ENCODE measurements at regions not wholly inside any gene's neighbourhood (a gene's known extent, or its start where the extent isn't known, plus 50 kb on each side); places are given as distances from the start of the nearest gene placed in this dataset.

GRCh38 chr5:105812304-105812703 is 1858.4 kb downstream of the EFNA5 start:
- TF ChIP-seq RAD21 (IDR thresholded peaks at IDR 0.05; ENCODE audit: low read depth), result no peak
- TF ChIP-seq, protein P1, sequence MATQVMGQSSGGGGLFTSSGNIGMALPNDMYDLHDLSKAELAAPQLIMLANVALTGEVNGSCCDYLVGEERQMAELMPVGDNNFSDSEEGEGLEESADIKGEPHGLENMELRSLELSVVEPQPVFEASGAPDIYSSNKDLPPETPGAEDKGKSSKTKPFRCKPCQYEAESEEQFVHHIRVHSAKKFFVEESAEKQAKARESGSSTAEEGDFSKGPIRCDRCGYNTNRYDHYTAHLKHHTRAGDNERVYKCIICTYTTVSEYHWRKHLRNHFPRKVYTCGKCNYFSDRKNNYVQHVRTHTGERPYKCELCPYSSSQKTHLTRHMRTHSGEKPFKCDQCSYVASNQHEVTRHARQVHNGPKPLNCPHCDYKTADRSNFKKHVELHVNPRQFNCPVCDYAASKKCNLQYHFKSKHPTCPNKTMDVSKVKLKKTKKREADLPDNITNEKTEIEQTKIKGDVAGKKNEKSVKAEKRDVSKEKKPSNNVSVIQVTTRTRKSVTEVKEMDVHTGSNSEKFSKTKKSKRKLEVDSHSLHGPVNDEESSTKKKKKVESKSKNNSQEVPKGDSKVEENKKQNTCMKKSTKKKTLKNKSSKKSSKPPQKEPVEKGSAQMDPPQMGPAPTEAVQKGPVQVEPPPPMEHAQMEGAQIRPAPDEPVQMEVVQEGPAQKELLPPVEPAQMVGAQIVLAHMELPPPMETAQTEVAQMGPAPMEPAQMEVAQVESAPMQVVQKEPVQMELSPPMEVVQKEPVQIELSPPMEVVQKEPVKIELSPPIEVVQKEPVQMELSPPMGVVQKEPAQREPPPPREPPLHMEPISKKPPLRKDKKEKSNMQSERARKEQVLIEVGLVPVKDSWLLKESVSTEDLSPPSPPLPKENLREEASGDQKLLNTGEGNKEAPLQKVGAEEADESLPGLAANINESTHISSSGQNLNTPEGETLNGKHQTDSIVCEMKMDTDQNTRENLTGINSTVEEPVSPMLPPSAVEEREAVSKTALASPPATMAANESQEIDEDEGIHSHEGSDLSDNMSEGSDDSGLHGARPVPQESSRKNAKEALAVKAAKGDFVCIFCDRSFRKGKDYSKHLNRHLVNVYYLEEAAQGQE (IDR thresholded peaks at IDR 0.05; ENCODE audit: low read depth), result no peak
- TF ChIP-seq, protein P2, sequence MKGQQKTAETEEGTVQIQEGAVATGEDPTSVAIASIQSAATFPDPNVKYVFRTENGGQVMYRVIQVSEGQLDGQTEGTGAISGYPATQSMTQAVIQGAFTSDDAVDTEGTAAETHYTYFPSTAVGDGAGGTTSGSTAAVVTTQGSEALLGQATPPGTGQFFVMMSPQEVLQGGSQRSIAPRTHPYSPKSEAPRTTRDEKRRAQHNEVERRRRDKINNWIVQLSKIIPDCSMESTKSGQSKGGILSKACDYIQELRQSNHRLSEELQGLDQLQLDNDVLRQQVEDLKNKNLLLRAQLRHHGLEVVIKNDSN (IDR thresholded peaks at IDR 0.05), result no peak
- TF ChIP-seq EGR1 (IDR thresholded peaks at IDR 0.05), result no peak
- no peak for TF ChIP-seq NFIC (IDR thresholded peaks at IDR 0.05)
- no peak for TF ChIP-seq YY1 (IDR thresholded peaks at IDR 0.05; ENCODE audit: low read depth)

GRCh38 chr5:105807951-105808350 is 1862.8 kb downstream of the EFNA5 start:
- TF ChIP-seq NFIC (IDR thresholded peaks at IDR 0.05) (no peak), CREB1 (IDR thresholded peaks at IDR 0.05; ENCODE audit: low read depth) (no peak), EGR1 (IDR thresholded peaks at IDR 0.05) (no peak), EP300 (IDR thresholded peaks at IDR 0.05; ENCODE audit: borderline replicate concordance) (no peak), CEBPB (IDR thresholded peaks at IDR 0.05) (no peak), ZBTB7A (IDR thresholded peaks at IDR 0.05; ENCODE audit: low read depth) (no peak), TCF12 (IDR thresholded peaks at IDR 0.05; ENCODE audit: low read depth) (no peak), MAX (IDR thresholded peaks at IDR 0.05) (no peak), RAD21 (IDR thresholded peaks at IDR 0.05; ENCODE audit: low read depth) (no peak), TEAD4 (IDR thresholded peaks at IDR 0.05) (no peak), YY1 (IDR thresholded peaks at IDR 0.05; ENCODE audit: low read depth) (no peak), FOXM1 (IDR thresholded peaks at IDR 0.05; ENCODE audit: borderline replicate concordance, low read depth) (no peak), TAF1 (IDR thresholded peaks at IDR 0.05; ENCODE audit: low read depth) (no peak)
- TF ChIP-seq, protein P2 (IDR thresholded peaks at IDR 0.05), result no peak
- TF ChIP-seq, protein P1 (IDR thresholded peaks at IDR 0.05; ENCODE audit: low read depth), result no peak

DNA sequence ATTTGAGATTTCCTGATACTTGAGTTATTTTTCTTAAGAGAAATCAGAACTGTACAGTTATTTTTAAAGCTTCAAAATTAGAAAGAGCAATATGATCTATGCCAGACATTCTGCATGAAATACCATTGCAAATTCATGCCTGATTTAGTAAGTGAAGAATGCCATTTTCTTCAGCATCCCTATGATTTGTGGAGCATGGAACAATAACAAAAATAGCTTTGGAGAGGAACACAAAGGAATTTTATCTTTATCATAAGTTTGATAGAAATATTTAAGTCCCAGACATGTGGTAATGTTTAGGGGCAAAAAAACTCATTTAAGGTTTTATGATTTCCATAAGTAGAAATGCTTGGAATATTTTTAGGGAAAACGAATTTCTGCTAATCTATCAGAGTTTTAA is 1863.4 kb downstream of the EFNA5 start:
- TF ChIP-seq TEAD4 (IDR thresholded peaks at IDR 0.05) (no peak), ZBTB7A (IDR thresholded peaks at IDR 0.05; ENCODE audit: low read depth) (no peak), FOXM1 (IDR thresholded peaks at IDR 0.05; ENCODE audit: borderline replicate concordance, low read depth) (no peak), TAF1 (IDR thresholded peaks at IDR 0.05; ENCODE audit: low read depth) (no peak), CREB1 (IDR thresholded peaks at IDR 0.05; ENCODE audit: low read depth) (no peak), RAD21 (IDR thresholded peaks at IDR 0.05; ENCODE audit: low read depth) (no peak), CEBPB (IDR thresholded peaks at IDR 0.05) (no peak), TCF12 (IDR thresholded peaks at IDR 0.05; ENCODE audit: low read depth) (no peak), MAX (IDR thresholded peaks at IDR 0.05) (no peak)
- TF ChIP-seq, protein P1 (IDR thresholded peaks at IDR 0.05; ENCODE audit: low read depth), result no peak

GRCh38 chr5:105806596-105806995 is 1864.1 kb downstream of the EFNA5 start:
- TF ChIP-seq YY1 (IDR thresholded peaks at IDR 0.05; ENCODE audit: low read depth), result no peak
- TF ChIP-seq RAD21 (IDR thresholded peaks at IDR 0.05; ENCODE audit: low read depth), result no peak
- no peak for TF ChIP-seq NFIC (IDR thresholded peaks at IDR 0.05)
- TF ChIP-seq TEAD4 (IDR thresholded peaks at IDR 0.05), result no peak
- TF ChIP-seq, protein P1 (IDR thresholded peaks at IDR 0.05; ENCODE audit: low read depth), result no peak
- TF ChIP-seq MAX (IDR thresholded peaks at IDR 0.05), result no peak
- no peak for TF ChIP-seq EGR1 (IDR thresholded peaks at IDR 0.05)
- TF ChIP-seq, protein P2 (IDR thresholded peaks at IDR 0.05), result no peak
- TF ChIP-seq FOXM1 (IDR thresholded peaks at IDR 0.05; ENCODE audit: borderline replicate concordance, low read depth), result no peak
- TF ChIP-seq EP300 (IDR thresholded peaks at IDR 0.05; ENCODE audit: borderline replicate concordance), result no peak
- TF ChIP-seq TAF1 (IDR thresholded peaks at IDR 0.05; ENCODE audit: low read depth), result no peak
- no peak for TF ChIP-seq TCF12 (IDR thresholded peaks at IDR 0.05; ENCODE audit: low read depth)
- TF ChIP-seq ZBTB7A (IDR thresholded peaks at IDR 0.05; ENCODE audit: low read depth), result no peak
- no peak for TF ChIP-seq CEBPB (IDR thresholded peaks at IDR 0.05)
- no peak for TF ChIP-seq CREB1 (IDR thresholded peaks at IDR 0.05; ENCODE audit: low read depth)
